BJ (cell line): ENCODE measurements at regions not wholly inside any gene's neighbourhood (a gene's known extent, or its start where the extent isn't known, plus 50 kb on each side); places are given as distances from the start of the nearest gene placed in this dataset.

Experiments used
- CTCF ChIA-PET: fragments of 350-600 bp; formaldehyde crosslinking; extraction: SDS; loops from one replicate; lab custom pipeline; 2021; ENCODE audit warnings: antibody characterized with exemption, inconsistent platforms; lab: Yijun Ruan, JAX
- POLR2A ChIA-PET: fragments of 300-600 bp; sonication (Branson Sonifier 250); formaldehyde crosslinking; extraction: SDS; loops from one replicate; lab custom pipeline; 2021; ENCODE audit warnings: antibody characterized with exemption; lab: Charles Lee
- DNase-seq: peaks from one replicate; pipeline ENCODE4 v3.0.0-alpha.2; 2011; ENCODE audit warnings: low read depth
- H3K27me3 ChIP-seq: 2 replicates; pipeline ENCODE4 v1.6.0; 2011; ENCODE audit warnings: low read length; ENCODE audit not compliant: control insufficient read depth, insufficient read depth
- H3K36me3 ChIP-seq: 2 replicates; pipeline ENCODE4 v1.5.1; 2011; ENCODE audit warnings: low read length; ENCODE audit not compliant: control insufficient read depth, insufficient read depth
- H3K4me3 ChIP-seq: 2 replicates; pipeline ENCODE4 v1.5.1; 2011; ENCODE audit warnings: low read depth, mild to moderate bottlenecking, control low read depth, low read length
- TF ChIP-seq, protein P1 (sequence below): IDR thresholded peaks from 2 replicates; pipeline ENCODE4 v1.5.1; 2011; ENCODE audit warnings: low read depth, mild to moderate bottlenecking, control low read depth, inconsistent platforms, low read length, moderate library complexity; ENCODE audit not compliant: insufficient read depth

DNA sequence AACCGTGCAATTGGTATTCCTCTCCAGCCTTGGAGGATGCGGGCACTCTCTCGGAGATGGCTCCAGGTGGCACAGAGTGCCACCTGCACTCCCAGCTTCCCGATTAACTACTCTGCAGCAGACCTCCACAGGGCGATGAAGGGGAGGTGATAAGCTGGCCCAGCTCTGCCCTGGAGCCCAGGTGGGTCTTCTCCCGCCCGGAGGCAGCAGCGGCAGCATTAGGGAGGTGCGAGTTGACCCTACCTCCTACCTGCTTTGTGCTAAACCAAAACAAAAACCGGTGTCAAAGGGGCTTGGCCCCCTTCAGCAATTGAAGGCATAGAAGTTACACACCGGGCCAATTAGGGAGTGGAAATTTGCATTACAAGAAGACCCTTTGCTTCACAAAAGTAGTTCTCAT, 137.4 kb upstream of the MAMLD1 start:
- Histone ChIP-seq H3K4me3 (no peak overlapping the region), H3K36me3 (no peaks in the 10 kb centered on the region), H3K27me3 (no peaks in the 10 kb centered on the region)
- DNase-seq, result no peak
- TF ChIP-seq, protein P1, sequence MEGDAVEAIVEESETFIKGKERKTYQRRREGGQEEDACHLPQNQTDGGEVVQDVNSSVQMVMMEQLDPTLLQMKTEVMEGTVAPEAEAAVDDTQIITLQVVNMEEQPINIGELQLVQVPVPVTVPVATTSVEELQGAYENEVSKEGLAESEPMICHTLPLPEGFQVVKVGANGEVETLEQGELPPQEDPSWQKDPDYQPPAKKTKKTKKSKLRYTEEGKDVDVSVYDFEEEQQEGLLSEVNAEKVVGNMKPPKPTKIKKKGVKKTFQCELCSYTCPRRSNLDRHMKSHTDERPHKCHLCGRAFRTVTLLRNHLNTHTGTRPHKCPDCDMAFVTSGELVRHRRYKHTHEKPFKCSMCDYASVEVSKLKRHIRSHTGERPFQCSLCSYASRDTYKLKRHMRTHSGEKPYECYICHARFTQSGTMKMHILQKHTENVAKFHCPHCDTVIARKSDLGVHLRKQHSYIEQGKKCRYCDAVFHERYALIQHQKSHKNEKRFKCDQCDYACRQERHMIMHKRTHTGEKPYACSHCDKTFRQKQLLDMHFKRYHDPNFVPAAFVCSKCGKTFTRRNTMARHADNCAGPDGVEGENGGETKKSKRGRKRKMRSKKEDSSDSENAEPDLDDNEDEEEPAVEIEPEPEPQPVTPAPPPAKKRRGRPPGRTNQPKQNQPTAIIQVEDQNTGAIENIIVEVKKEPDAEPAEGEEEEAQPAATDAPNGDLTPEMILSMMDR, result no peak
- ChIA-PET CTCF (interaction anchor here (1.5 kb wide), 1 partner anchor 19 kb away, joined by 4 read pairs; no protein-coding TSS in a partner anchor), POLR2A (no interaction called here)

DNA sequence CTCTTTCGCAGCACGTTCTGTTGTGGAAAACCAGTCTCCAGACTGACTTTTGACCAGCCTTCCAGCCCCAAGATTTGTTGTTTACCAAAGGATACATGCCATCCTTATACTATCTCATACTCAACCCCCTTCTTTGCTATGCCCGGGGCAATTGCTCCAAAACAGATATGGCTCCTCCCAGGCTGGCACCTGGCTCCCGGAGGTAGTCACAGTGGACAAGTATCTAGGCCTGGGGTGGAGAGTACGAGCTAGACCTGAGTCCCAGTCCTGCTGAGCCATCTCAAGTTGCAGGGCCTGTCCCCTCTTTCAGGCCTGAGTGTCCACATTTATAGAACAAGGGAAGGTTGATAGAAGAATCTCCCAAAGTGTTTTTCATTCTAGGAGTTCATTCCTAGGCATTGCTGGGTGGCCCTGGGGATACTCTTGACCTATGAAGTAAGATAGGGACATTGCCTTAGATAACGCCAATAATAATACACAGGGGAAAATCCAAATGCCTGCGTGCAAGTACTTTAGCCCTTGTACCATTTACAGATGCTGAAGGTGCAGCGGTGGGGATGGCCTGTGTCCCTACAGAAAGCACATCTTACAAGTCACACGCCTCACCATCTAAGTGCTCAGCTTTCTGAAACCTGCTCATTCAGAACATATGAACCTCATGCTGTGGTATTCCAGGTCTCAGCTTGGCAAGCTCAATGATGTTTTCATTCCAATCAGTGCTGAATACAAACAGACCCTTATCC, 136.7 kb upstream of the MAMLD1 start:
- POLR2A ChIA-PET, result no interaction called here
- Histone ChIP-seq H3K4me3 (no peak overlapping the region), H3K36me3 (no peaks in the 10 kb centered on the region), H3K27me3 (no peaks in the 10 kb centered on the region)
- DNase-seq, result no peak
- TF ChIP-seq, protein P1, result no peak
- CTCF ChIA-PET, result no interaction called here

DNA sequence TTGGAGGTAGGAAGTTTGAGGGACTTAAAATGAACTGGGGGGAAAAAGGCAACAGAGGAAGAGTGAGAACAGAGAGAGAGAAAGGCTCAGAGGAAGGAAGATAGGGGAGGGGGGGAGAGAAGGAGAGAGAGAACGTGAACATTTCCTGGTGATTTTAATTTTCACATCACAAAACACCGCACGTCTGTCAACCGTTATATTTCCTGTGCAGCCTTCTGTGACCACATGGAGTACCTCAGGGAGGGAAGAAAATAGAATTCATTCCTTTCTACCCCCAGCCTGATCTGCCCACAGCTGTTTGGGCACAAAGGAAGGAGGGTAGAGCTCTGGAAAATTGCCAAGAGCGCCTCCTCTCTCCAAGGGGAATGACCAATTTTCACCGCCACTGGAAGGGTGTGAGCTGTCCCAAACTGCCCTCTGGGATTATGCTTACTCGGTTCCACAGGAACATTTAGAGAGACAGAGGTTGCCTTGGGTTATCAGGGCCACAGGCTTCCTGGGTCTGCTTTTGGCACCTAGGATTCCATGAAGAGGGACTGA, 135.7 kb upstream of the MAMLD1 start:
- ChIA-PET POLR2A (no interaction called here), CTCF (no interaction called here)
- no peak for DNase-seq

DNA sequence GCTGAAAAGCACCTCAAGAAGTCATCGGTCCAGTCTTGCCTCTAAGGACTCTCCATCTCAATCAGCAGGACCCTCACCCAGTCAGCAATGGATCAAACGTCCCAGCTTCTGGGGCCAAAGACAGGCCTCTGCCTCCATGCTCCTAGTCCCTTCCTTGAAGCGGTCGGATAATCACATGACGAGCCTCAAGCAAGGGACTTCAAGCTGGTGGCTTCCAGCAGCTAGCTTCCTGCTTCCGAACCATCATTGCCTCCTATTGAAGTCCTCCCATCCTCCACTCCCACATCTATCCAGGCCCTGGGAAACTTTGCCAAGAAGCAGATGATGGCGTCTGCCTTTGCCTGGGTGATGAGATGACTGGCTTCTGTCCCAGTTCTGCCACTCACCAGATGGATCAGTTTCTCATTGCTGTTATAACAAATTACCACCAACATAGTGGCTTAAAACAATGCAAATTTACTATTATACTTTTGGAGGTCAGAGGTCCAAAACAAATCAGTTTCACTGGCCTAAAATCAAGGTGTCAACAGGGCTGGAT, 135.2 kb upstream of the MAMLD1 start:
- ChIA-PET POLR2A (no interaction called here), CTCF (no interaction called here)
- DNase-seq, result no peak
- H3K36me3 ChIP-seq, result no peaks in the 10 kb centered on the region
- H3K4me3 ChIP-seq, result no peak overlapping the region
- H3K27me3 ChIP-seq, result no peaks in the 10 kb centered on the region
- TF ChIP-seq, protein P1, result no peak

More for the DNA sequence above, 135.7 kb upstream of the MAMLD1 start:
- H3K36me3 ChIP-seq, result no peaks in the 10 kb centered on the region
- TF ChIP-seq, protein P1, result no peak
- no peaks in the 10 kb centered on the region for H3K27me3 ChIP-seq
- no peak overlapping the region for H3K4me3 ChIP-seq

DNA sequence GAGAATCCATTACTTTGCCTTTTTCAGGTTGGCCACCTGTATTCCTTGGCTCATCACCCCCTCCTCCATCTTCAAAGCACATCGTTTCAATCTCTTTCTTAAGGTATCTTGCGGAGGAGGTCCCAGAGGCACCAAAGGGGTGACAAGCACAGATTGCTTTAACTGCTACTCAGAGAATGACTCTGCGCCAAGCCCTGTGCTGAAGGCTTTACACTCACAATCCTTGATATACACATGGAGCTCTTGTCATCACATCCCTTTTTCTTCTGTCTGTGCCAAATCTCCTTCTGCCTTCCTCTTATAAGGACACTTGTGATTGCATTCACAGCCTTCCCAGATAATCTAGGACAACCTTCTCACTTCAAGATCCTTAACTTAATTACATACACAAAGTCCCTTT, 134.7 kb upstream of the MAMLD1 start:
- Histone ChIP-seq H3K27me3 (no peaks in the 10 kb centered on the region), H3K36me3 (no peaks in the 10 kb centered on the region), H3K4me3 (no peak overlapping the region)
- no peak for DNase-seq
- CTCF ChIA-PET, result no interaction called here
- POLR2A ChIA-PET, result no interaction called here
- TF ChIP-seq, protein P1, result no peak
